HepG2 (cell line): ENCODE measurements at regions not wholly inside any gene's neighbourhood (a gene's known extent, or its start where the extent isn't known, plus 50 kb on each side); places are given as distances from the start of the nearest gene placed in this dataset.

ENCODE experiments used
- ATAC-seq: fragments of 200-7000 bp; cut with Tn5 transposase; 3 replicates; pipeline ENCODE4 v1.9.1; 2020; ENCODE audit warnings: mild to moderate bottlenecking, moderate library complexity
- BruUV-seq: library from RNA; stranded (reverse); fragments of 400-500 nt; replicated peaks from 2 replicates; lab custom pipeline; 2021; lab: Mats Ljungman, UMichigan
- CTCF ChIA-PET: fragments of 300-600 bp; formaldehyde crosslinking; extraction: SDS; loops from one replicate; lab custom pipeline; 2021; ENCODE audit warnings: low total read pairs, inconsistent platforms, low intra/inter-chr PET ratio; lab: Yijun Ruan, JAX
- POLR2A ChIA-PET: fragments of 350-600 bp; sonication (Branson Sonifier 250); formaldehyde crosslinking; loops from one replicate; lab custom pipeline; 2020; ENCODE audit warnings: antibody characterized with exemption, inconsistent platforms; lab: Yijun Ruan, JAX
- DNase-seq: peaks from one replicate; pipeline ENCODE4 v3.0.0-alpha.2; 2015; ENCODE audit warnings: low spot score
- FAIRE-seq: peaks from 3 replicates; lab custom pipeline; 2011; peaks lifted over from hg19 to GRCh38; lab: Jason Lieb, UNC
- H2AFZ ChIP-seq: one replicate; pipeline ENCODE4 v1.6.1; 2011; ENCODE audit warnings: low read length, inconsistent platforms
- H3K27ac ChIP-seq: fragments of 300-600 bp; 3 replicates; pipeline ENCODE4 v1.8.0; 2011; ENCODE audit warnings: mixed run types, mild to moderate bottlenecking, mixed read lengths, low read length, inconsistent platforms; ENCODE audit not compliant: insufficient read depth; ENCODE audit errors: extremely low read length
- H3K27me3 ChIP-seq, 2 experiments: fragments of 200-600 bp in 1 of 2; 2 replicates in 1 of 2; 3 replicates in 1 of 2; pipeline versions ENCODE4 v1.6.0 to v1.8.0; 2011; ENCODE audit warnings: low read length in 2 of 2, mild to moderate bottlenecking in 2 of 2, moderate library complexity in 2 of 2, inconsistent platforms in 1 of 2; ENCODE audit not compliant: insufficient read depth in 2 of 2, control insufficient read depth in 1 of 2
- H3K36me3 ChIP-seq, 2 experiments: fragments of 200-600 bp in 1 of 2; replicated peaks in 1 of 2; 2 replicates in 1 of 2; 3 replicates in 1 of 2; pipeline versions ENCODE4 v1.5.1 to v1.8.0; 2011; ENCODE audit warnings: low read length in 2 of 2, inconsistent platforms in 1 of 2; ENCODE audit not compliant: insufficient read depth in 2 of 2, control insufficient read depth in 1 of 2
- H3K4me1 ChIP-seq: 2 replicates; pipeline ENCODE4 v1.5.1; 2012; ENCODE audit warnings: low read length, inconsistent platforms; ENCODE audit not compliant: insufficient read depth
- H3K4me2 ChIP-seq: 2 replicates; pipeline ENCODE4 v1.6.0; 2011; ENCODE audit warnings: low read depth, low read length, inconsistent platforms
- H3K4me3 ChIP-seq, 3 experiments: fragments of 200-600 bp in 1 of 3; sonication (generic), shearing (Covaris generic) in 1 of 3; replicated peaks in 1 of 3; 2 replicates each; pipeline ENCODE4 v1.5.1; 2011 to 2016; ENCODE audit warnings: low read length in 3 of 3, inconsistent platforms in 2 of 3, low read depth in 2 of 3, mild to moderate bottlenecking in 2 of 3, control low read depth in 1 of 3, mixed read lengths in 1 of 3; ENCODE audit not compliant: insufficient read depth in 1 of 3
- H3K79me2 ChIP-seq: one replicate; pipeline ENCODE4 v1.6.1; 2011; ENCODE audit warnings: low read length, inconsistent platforms; ENCODE audit not compliant: insufficient read depth
- H3K9ac ChIP-seq: 2 replicates; pipeline ENCODE4 v1.6.0; 2011; ENCODE audit warnings: mild to moderate bottlenecking, low read depth, low read length, inconsistent platforms; ENCODE audit not compliant: insufficient read depth
- H3K9me3 ChIP-seq: 2 replicates; pipeline ENCODE4 v1.5.1; 2012; ENCODE audit warnings: mild to moderate bottlenecking, low read length
- H4K20me1 ChIP-seq: 2 replicates; pipeline ENCODE4 v1.6.0; 2011; ENCODE audit warnings: inconsistent platforms, mild to moderate bottlenecking, low read length, moderate library complexity; ENCODE audit not compliant: insufficient read depth
- ATF2 ChIP-seq: sonication (generic); formaldehyde crosslinking; IDR thresholded peaks from 2 replicates; pipeline ENCODE4 v1.4.0; 2020; ENCODE audit warnings: missing genetic modification reagents
- DZIP1 ChIP-seq: sonication (generic); formaldehyde crosslinking; IDR thresholded peaks from 2 replicates; pipeline ENCODE4 v1.5.0; 2020; ENCODE audit warnings: mild to moderate bottlenecking, missing genetic modification reagents
- EED ChIP-seq: sonication (generic); formaldehyde crosslinking; IDR thresholded peaks from 2 replicates; pipeline ENCODE4 v1.5.0; 2020; ENCODE audit warnings: mild to moderate bottlenecking, missing genetic modification reagents
- EZH2 ChIP-seq: conservative IDR thresholded peaks from 2 replicates; pipeline ENCODE4 v1.6.1; 2012; ENCODE audit warnings: mild to moderate bottlenecking, low read depth, low read length, moderate library complexity
- GRHL1 ChIP-seq: sonication (generic); formaldehyde crosslinking; conservative IDR thresholded peaks from 2 replicates; pipeline ENCODE4 v1.8.0; 2022; ENCODE audit warnings: missing genetic modification reagents
- HMG20A ChIP-seq: IDR thresholded peaks from 2 replicates; pipeline ENCODE4 v1.6.1; 2016; ENCODE audit warnings: borderline replicate concordance
- KLF15 ChIP-seq: sonication (generic); formaldehyde crosslinking; IDR thresholded peaks from 2 replicates; pipeline ENCODE4 v1.8.1; 2023; ENCODE audit warnings: borderline replicate concordance, mild to moderate bottlenecking, inconsistent platforms, missing genetic modification reagents, mixed read lengths
- MAFG ChIP-seq: sonication (generic); formaldehyde crosslinking; IDR thresholded peaks from 2 replicates; pipeline ENCODE4 v1.5.1; 2020; ENCODE audit warnings: mild to moderate bottlenecking, missing genetic modification reagents
- MXD4 ChIP-seq: IDR thresholded peaks from 2 replicates; pipeline ENCODE4 v1.6.1; 2016; ENCODE audit warnings: mild to moderate bottlenecking, missing biosample characterization, missing genetic modification reagents
- THRA ChIP-seq: sonication (generic); formaldehyde crosslinking; IDR thresholded peaks from 2 replicates; pipeline ENCODE4 v1.4.0; 2020; ENCODE audit warnings: missing genetic modification reagents, borderline replicate concordance
- YEATS4 ChIP-seq: sonication (generic); formaldehyde crosslinking; IDR thresholded peaks from 2 replicates; pipeline ENCODE4 v1.4.0; 2020; ENCODE audit warnings: missing genetic modification reagents, borderline replicate concordance
- ZBTB37 ChIP-seq: sonication (generic); formaldehyde crosslinking; IDR thresholded peaks from 2 replicates; pipeline ENCODE4 v1.4.0; 2020; ENCODE audit warnings: mild to moderate bottlenecking, missing genetic modification reagents
- ZIK1 ChIP-seq: sonication (generic); formaldehyde crosslinking; IDR thresholded peaks from 2 replicates; pipeline ENCODE4 v1.5.0; 2020; ENCODE audit warnings: mild to moderate bottlenecking, low read depth, missing genetic modification reagents, borderline replicate concordance
- ZNF331 ChIP-seq: sonication (generic); formaldehyde crosslinking; IDR thresholded peaks from 2 replicates; pipeline ENCODE4 v1.4.0; 2020; ENCODE audit warnings: missing genetic modification reagents
- ZNF550 ChIP-seq: sonication (generic); formaldehyde crosslinking; IDR thresholded peaks from 2 replicates; pipeline ENCODE4 v1.4.0; 2020; ENCODE audit warnings: mild to moderate bottlenecking, missing genetic modification reagents, borderline replicate concordance
- ZNF879 ChIP-seq: sonication (generic); formaldehyde crosslinking; IDR thresholded peaks from 2 replicates; pipeline ENCODE4 v1.8.1; 2023; ENCODE audit warnings: missing genetic modification reagents
- ZZZ3 ChIP-seq: sonication (generic); formaldehyde crosslinking; IDR thresholded peaks from 2 replicates; pipeline ENCODE4 v1.4.0; 2020; ENCODE audit warnings: missing genetic modification reagents, mild to moderate bottlenecking, borderline replicate concordance
- WGBS: methylation state at CpG from one replicate; pipeline ENCODE4 v1.1.6; 2017; ENCODE audit warnings: low lambda C conversion rate; 5-methylcytosine and 5-hydroxymethylcytosine counted together
- in situ Hi-C: cut with HindIII; loops from 2 replicates; pipeline ENCODE4 v1.10.0; 2017; ENCODE audit warnings: low pct_unique_long_range_greater_than_20kb; ENCODE audit not compliant: extremely low pct_ligation_motif_present
- intact Hi-C: fragments of 100-400 bp; cut with micrococcal nuclease; formaldehyde crosslinking; loops from one replicate; pipeline ENCODE4 v1.10.0; 2022; ENCODE audit not compliant: unreplicated experiment

DNA sequence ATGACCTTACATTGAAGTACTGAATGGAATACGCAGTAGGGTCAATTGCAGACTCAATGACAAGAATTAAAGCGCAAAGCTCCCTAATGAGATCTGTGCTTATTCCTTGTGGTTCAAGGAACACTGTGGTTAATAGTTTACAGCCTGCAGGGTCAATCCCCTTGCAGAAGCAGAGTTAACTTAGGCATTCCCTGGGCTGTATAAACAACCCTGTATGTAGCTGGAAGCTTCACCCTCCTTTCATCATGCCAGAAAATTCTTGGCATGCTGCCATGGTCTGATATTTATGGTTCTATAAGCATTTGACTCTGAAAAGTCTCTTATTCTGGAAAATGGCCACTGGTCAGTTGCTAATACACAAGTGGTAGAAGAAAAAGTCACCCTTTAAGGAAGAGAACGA, 227.7 kb downstream of the NOVA1 start:
- H3K79me2 ChIP-seq, result no peaks in the 10 kb centered on the region
- WGBS, result 2% methylated on average over 3 of the region's 3 CpGs
- intact Hi-C loops (no loop called here), in situ Hi-C loops (no loop called here)
- no peaks in the 10 kb centered on the region for H3K4me1 ChIP-seq
- no peaks in the 10 kb centered on the region for H3K36me3 ChIP-seq
- H3K4me3 ChIP-seq, result no peak overlapping the region
- H3K9me3 ChIP-seq, result peaks cover 91% of the 10 kb centered on the region
- H3K27ac ChIP-seq, result no peak overlapping the region
- H3K27me3 ChIP-seq, result no peaks in the 10 kb centered on the region
- CTCF ChIA-PET, result no interaction called here
- no peak overlapping the region for H2AFZ ChIP-seq
- TF ChIP-seq ZIK1 (no peak), ZNF331 (CRISPR knock-in tag) (no peak), DZIP1 (CRISPR knock-in tag) (no peak), KLF15 (no peak), ATF2 (no peak), ZZZ3 (no peak), ZBTB37 (no peak), EZH2 (no peak), HMG20A (CRISPR knock-in tag) (no peak), ZNF550 (CRISPR knock-in tag) (no peak), EED (CRISPR knock-in tag) (no peak), YEATS4 (no peak), MAFG (CRISPR knock-in tag) (no peak), THRA (CRISPR knock-in tag) (no peak), MXD4 (CRISPR knock-in tag) (no peak), ZNF879 (CRISPR knock-in tag) (no peak), GRHL1 (CRISPR knock-in tag) (no peak)
- TF ChIP-seq, all 625 proteins: peak for 0
- DNase-seq (no peak), ATAC-seq (no peak), FAIRE-seq (no peak)
- H3K4me2 ChIP-seq, result no peak overlapping the region
- no peak overlapping the region for H3K9ac ChIP-seq
- POLR2A ChIA-PET, result no interaction called here
- H4K20me1 ChIP-seq, result no peaks in the 10 kb centered on the region
- no TSS peak for BruUV-seq
